Activated CD4-positive, alpha-beta T cell treated with anti-CD3 and anti-CD28 coated beads, Interleukin-2, amount 50 U/mL, for 1 hour (primary cell): ENCODE measurements at regions not wholly inside any gene's neighbourhood (a gene's known extent, or its start where the extent isn't known, plus 50 kb on each side); places are given as distances from the start of the nearest gene placed in this dataset.
"Not testable (repeated sequence)": the region's sequence is repeated elsewhere in the genome, so short reads cannot be mapped to it uniquely, and the experiment has no call there.

Experiments used
- DNase-seq: peaks from one replicate; pipeline ENCODE4 v3.0.0-alpha.2; 2020

GRCh38 chr4:18611026-18611425 lies 589.5 kb upstream of the LCORL start:
- DNase-seq, result no peak

DNA sequence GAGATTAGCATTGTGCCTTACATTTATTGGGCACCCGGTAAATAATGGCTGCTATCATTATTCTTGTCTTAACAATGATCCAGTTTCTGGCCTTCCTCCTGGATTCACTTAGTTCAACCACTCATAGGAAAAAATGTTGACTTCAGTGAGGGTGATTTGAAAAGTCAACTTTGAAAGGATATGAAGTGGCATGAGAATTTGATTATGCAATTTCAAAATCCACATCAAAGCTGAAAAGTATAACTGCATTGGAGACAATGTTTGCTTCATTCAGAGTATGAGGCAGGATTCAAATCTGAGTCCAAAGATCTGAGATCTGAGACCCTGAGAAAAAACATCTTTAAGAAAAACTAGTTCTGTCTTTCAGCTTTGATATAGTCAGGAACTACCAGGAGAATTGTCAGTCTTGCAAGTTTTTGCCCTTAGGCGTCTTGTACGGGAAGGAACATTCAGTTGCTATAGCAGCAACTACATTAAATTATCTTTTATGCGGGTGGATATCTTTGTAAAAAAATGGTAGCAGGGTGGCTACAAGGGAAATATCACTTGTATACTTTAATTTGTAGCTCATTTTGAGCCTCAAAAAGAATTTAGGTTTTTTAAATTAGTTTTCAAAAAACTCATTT lies 587.5 kb upstream of the LCORL start:
- DNase-seq, result no peak

DNA sequence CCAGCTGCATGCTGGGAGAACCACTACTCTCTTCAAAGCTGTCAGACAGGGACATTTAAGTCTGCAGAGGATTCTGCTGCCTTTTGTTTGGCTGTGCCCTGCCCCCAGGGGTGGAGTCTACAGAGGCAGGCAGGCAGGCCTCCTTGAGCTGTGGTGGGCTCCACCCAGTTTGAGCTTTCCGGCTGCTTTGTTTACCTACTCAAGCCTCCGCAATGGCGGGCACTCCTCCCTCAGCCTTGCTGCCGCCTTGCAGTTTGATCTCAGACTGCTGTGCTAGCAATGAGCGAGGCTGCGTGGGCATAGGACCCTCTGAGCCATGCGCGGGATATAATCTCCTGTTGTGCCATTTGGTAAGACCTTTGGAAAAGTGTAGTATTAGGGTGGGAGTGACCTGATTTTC lies 581.1 kb upstream of the LCORL start:
- DNase-seq, result not testable (repeated sequence)

DNA sequence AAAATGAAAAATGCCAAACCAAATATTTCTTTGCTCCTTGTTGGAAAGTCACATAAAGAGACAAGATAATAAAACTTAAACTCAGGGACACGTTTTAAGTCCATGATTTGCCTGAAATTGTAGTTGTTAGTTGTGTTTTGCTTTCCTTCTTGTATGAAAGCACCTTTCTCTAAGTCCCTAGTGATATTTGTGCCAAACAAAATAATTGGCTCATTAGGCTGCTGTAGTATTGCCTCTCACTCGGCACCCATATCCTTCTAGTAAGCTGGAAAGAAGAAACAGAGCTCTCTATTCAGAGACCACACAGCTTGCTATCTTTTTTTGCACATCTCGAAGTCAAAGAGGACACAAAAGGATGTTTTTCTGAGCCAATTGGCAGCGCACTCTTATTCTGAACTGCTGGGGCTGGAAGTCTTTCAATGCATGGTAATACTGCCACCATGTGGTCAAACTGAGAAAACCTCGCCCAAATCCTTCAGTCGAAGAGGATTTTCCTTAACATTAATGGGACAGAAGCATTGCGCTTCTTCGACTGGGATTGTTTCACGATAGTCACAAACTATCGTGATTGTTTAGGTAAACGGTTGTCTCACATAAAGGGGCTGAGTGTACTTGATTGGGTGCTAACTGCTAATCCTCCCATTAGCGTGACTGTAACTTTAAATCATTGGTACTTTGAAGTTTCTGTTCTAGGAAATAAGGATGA lies 571.9 kb upstream of the LCORL start:
- peak; percentile 34 for DNase-seq

DNA sequence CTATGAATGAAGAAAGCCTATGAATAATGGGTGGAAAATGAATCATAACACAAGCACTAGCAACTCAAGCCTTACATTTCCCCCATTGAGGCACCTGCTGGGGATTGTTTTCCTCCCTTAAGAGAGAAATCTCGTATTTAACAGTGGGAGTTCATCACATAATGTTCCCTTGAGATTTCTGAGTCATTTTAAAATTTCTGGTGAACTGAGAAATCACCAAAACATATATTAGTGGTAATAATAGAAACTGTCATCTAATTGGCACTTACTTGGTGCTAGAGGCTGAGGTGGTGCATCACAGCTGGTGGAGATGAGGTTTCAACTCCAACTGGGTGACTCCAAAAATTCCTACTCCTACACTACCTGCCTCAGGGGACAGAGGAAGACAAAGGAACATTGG lies 561.3 kb upstream of the LCORL start:
- DNase-seq, result no peak

- DNase-seq, result no peak
These were observed 556.8 kb upstream of the LCORL start for GRCh38 chr4:18578307-18578706.

- DNase-seq, result no peak
These were observed 550.9 kb upstream of the LCORL start for GRCh38 chr4:18572481-18572880.

DNA sequence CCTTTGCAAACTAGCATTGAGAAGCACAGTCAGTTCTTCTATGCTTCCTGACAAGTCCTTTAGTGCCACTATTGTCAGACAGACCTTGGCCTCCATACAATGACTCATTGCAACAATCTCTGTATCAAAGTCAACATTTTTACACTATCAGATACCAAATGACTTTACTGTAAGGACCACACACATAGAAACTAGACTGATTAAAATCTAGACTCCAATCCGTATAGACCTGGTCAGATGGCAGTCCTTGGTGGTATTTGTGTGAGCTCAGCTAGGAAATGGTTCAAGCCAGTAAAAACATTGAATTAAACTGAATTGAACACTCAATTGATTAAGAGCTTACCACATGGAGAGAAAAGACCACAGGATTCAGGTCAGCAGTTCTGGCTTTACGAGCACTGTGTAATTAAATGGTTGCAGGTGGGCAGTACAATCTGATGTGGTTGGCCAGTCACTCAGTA lies 549.8 kb upstream of the LCORL start:
- no peak for DNase-seq

DNA sequence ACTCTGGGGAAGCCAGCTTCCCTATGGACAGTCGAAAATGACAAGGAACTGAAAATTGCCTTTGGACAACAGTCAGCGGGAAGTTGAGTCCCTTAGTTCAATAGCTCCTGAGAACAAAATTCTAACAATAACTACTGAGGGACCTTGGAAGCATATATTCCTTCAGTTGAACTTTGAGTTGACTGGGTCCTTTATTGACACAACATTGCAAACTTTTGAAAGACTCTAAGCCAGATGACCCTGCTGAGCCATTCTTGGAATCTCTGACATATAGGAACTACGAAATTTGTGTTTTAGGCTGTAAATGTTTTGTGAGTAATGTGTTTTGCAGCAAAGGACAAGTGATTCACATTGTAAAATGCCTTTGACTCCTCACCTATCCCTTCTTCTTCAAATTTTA lies 548.8 kb upstream of the LCORL start:
- no peak for DNase-seq

DNA sequence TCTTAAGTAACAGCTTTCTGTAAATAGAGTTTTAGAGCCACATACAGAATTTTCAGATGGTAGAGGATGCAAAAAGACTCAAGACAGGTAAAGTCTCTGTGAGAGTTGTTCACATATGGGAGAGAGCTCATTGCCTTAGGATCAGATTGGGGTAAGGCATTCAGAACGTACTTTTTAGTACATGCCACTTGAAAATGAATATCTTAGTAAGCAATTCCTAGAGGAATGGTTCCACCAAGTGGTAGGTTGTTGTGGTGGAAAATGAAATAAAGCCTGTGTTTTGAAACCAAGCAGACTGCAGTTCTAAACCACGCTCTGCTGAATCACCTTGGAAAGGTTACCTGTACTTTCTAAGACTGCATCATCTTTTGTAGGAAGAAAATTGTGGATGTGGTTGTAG lies 547.0 kb upstream of the LCORL start:
- DNase-seq, result no peak

DNA sequence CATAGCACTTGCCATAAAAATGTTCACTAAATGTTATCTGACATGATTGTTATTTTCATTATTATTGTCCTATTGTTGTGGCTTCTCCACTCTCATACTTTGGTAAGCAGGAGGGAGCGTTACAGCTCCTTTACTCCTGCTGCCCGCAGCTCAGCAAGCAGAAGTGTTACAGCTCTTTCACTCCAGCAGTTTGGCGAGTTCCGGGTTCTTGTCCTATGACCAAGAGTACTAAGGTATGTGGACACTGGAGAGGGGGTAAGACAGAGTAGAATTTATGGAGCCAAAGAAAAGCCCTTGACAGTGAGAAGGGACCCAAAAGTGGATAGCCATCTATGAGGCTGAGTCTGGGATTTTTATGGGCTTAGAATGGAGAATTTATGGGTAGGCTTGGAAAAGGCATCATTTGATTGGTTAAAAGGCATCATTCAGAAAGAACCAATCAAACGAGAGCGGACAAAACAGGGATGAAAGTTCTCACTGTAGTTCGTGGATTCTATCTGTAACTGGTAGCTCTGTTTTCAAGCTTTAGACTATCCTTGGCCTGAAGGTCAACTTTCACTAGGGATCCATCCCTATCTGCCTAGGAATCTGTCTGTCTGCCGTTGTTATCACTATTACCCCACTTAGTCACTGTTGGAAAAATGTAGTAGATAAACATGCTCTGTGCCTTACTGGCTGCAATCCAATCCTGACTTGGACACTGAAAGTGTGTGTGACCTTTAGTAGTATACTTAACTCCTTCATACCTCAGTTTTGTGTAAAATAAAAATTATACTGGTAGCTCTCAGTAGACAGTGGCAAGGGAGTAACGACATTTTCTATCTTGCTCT lies 545.6 kb upstream of the LCORL start:
- DNase-seq, result no peak

DNA sequence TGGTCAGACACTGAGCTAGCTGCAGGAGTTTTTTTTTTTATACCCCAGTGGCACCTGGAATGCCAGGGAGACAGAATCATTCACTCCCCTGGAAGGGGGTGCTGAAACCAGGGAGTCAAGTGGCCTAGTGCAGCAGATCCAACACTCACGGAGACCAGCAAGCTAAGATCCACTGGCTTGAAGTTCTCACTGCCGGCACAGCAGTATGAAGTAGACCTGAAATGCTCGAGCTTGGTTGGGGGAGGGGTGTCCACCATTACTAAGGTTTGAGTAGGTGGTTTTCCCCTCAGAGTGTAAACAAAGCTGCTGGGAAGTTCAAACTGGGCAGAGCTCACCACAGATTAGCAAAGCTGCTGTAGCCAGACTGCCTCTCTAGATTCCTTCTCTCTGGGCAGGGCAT lies 537.9 kb upstream of the LCORL start:
- no peak for DNase-seq

DNA sequence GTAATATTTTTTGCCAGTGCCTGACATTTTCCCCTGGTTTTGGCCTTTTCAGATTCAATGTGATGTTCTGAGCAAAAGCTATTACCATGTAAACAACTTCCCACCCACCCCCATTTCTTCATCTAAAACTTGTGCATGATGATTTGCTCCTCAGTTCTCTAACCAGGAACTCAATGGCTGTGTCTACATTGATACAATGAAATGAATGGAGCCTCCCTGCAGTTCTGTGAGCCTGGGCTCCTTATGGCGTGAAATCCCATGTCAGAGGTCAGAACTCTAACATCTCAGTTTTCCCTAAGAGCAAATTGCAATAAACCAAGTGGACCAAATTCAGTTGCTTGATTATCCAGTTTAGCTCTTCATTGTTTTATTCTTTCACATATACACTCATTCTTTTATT lies 534.8 kb upstream of the LCORL start:
- no peak for DNase-seq

GRCh38 chr4:18540349-18540748 lies 518.8 kb upstream of the LCORL start:
- DNase-seq, result no peak

- DNase-seq, result no peak
These were observed 516.6 kb upstream of the LCORL start for GRCh38 chr4:18538121-18538520.

DNA sequence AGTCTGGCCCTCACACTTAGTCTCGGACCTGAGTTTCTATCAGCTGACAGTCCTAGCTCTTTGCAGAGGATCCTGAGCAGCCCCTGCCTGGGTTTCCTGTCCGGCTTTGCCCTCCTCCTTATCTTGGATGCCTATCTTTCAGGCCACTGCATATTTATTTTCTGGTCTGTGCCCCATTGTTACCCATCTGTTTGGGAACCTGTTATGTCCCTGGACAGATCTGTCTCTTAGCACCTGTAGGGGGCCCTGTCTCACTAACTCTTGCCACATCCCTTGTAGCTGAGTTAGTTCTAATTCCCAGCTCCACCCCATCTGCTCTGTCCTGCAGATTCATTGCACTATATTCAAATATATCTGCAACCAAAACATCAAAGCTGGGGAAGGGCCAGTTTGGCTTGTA lies 514.9 kb upstream of the LCORL start:
- DNase-seq, result no peak

DNA sequence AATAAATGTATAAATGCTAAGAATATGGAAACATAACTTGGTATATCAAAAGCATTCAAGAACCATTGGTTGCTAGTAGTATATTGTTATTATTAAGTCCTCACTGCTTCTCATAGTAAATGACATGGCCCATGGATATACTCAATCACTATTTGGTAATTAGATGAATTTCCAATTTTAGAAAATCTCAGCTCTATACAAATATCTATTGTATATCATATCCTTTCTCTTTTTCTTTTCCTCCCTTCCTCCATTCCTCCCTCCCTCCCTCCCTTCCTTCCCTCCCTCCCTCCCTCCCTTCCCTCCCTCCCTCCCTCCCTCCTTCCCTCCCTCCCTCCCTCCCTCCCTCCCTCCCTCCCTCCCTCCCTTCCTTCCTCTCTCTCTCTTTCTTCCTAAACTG lies 514.4 kb upstream of the LCORL start:
- DNase-seq, result no peak

- DNase-seq, result no peak
These were observed 511.8 kb upstream of the LCORL start for GRCh38 chr4:18533262-18533775.

DNA sequence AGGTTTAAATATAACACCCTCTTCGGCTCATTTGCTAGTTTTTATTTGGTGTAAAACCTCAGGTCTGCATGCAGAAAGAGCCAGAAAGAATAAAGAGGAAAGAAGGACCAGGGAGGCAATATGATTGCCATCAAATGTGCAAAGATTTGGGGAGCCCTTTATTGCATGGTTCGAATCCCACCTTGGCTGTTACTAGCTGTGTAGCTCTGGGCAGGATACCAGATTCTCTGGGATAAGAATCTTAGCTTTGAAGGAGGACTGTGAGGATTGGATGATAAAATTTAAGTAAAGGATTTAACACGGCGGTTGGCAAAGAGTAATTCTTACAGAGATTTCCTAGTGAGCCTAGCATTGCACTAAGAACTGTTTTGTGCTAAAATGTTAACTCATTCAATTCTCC lies 510.2 kb upstream of the LCORL start:
- DNase-seq, result no peak

GRCh38 chr4:18529482-18529881 lies 507.9 kb upstream of the LCORL start:
- no peak for DNase-seq

DNA sequence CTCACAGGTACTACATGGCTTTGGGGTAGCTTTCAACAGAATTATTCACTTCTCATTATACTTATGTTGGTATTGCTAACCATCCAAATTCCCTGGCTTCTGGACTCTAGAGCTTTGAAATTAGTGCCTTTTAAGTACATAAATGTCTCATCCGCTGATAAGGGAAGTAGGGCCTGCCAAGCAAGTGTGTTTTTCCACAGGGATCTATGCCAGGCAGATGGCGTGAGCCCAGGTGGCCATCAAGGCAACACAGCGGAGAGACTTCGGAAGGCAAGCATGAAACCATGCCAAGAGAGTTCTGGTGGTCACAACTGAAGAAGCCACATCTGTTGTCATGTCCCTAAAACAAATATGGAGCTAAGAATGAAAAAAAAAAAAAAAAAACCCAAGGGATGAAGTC lies 503.1 kb upstream of the LCORL start:
- no peak for DNase-seq

GRCh38 chr4:18518098-18518497 lies 496.5 kb upstream of the LCORL start:
- DNase-seq, result no peak

DNA sequence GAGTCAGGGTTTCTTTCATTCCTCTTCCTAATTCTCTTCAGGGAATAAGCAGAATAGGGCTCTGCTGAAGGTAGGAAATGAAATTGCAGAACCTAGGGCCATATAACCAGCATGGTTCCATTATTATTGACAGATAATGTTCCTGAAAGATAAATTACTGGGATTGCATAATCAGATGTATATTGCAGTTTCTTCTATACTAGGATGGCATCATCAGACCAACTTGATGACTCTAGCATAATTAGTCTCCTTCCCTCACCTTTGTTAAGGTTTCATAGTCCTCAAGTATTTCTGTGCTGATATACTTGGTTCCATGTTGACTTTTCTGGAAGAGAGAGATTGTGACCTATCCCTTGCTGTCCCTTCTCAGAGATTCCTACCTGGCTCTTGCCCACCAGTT lies 492.3 kb upstream of the LCORL start:
- DNase-seq, result no peak

- DNase-seq, result no peak
These were observed 491.2 kb upstream of the LCORL start for GRCh38 chr4:18512718-18513117.
